ENCODE measurements at regions not wholly inside any gene's neighbourhood (a gene's known extent, or its start where the extent isn't known, plus 50 kb on each side); places are given as distances from the start of the nearest gene placed in this dataset.

DNA sequence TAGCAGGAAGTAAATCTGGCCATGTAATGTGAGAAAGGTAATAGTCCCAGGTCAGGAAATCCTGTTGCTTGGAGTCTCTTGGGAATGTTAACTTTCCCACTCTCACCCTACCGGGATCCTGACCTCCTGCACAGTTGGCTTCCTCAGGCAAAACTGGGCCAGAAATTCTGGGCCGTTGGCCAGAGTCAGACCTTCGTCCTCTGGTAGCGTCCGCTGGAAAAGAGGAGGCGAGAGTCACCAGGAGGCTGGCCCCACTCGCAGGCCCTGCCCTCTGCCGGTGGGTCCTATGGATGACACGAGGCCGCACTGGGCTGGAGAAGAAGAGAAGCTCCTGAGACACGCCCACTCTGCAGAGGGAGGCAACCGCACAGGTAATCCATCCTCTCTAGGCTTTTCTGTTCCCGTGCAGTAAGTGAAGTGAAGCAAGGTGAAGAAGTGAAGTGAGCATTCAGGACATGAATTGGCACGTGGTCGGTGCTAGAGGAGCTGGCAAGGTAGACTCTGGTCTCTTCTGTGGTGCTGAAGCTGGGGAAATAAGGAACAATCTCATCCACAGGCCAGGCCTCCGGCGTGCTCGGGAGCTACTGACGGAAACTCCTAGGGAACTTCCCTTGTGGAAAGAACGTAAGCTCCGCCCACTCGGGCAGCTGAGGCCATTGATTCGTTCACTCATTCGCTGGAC is 182.7 kb upstream of the GLI2 start (continued):
- TF ChIP-seq, protein P1, sequence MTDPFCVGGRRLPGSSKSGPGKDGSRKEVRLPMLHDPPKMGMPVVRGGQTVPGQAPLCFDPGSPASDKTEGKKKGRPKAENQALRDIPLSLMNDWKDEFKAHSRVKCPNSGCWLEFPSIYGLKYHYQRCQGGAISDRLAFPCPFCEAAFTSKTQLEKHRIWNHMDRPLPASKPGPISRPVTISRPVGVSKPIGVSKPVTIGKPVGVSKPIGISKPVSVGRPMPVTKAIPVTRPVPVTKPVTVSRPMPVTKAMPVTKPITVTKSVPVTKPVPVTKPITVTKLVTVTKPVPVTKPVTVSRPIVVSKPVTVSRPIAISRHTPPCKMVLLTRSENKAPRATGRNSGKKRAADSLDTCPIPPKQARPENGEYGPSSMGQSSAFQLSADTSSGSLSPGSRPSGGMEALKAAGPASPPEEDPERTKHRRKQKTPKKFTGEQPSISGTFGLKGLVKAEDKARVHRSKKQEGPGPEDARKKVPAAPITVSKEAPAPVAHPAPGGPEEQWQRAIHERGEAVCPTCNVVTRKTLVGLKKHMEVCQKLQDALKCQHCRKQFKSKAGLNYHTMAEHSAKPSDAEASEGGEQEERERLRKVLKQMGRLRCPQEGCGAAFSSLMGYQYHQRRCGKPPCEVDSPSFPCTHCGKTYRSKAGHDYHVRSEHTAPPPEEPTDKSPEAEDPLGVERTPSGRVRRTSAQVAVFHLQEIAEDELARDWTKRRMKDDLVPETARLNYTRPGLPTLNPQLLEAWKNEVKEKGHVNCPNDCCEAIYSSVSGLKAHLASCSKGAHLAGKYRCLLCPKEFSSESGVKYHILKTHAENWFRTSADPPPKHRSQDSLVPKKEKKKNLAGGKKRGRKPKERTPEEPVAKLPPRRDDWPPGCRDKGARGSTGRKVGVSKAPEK (CRISPR knock-in tag; IDR thresholded peaks at IDR 0.05; ENCODE audit: borderline replicate concordance), result no peak
- no peak; the same call in none of the 2 replicates for TF ChIP-seq ZNF24 (IDR thresholded peaks at IDR 0.05)
- peak; percentile 75 for TF ChIP-seq TEAD3 (CRISPR knock-in tag; optimal IDR thresholded peaks at IDR 0.05; ENCODE audit: borderline replicate concordance)
- TF ChIP-seq, protein P2, sequence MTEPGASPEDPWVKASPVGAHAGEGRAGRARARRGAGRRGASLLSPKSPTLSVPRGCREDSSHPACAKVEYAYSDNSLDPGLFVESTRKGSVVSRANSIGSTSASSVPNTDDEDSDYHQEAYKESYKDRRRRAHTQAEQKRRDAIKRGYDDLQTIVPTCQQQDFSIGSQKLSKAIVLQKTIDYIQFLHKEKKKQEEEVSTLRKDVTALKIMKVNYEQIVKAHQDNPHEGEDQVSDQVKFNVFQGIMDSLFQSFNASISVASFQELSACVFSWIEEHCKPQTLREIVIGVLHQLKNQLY (CRISPR knock-in tag; IDR thresholded peaks at IDR 0.05), result peak; percentile 59; the same call in 1 of the 2 replicates
- TF ChIP-seq ZNF234 (CRISPR knock-in tag; conservative IDR thresholded peaks at IDR 0.05), result no peak
- TF ChIP-seq KDM4B (CRISPR knock-in tag; IDR thresholded peaks at IDR 0.05), result peak; percentile 91
- TF ChIP-seq, protein P3, sequence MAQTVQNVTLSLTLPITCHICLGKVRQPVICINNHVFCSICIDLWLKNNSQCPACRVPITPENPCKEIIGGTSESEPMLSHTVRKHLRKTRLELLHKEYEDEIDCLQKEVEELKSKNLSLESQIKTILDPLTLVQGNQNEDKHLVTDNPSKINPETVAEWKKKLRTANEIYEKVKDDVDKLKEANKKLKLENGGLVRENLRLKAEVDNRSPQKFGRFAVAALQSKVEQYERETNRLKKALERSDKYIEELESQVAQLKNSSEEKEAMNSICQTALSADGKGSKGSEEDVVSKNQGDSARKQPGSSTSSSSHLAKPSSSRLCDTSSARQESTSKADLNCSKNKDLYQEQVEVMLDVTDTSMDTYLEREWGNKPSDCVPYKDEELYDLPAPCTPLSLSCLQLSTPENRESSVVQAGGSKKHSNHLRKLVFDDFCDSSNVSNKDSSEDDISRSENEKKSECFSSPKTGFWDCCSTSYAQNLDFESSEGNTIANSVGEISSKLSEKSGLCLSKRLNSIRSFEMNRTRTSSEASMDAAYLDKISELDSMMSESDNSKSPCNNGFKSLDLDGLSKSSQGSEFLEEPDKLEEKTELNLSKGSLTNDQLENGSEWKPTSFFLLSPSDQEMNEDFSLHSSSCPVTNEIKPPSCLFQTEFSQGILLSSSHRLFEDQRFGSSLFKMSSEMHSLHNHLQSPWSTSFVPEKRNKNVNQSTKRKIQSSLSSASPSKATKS (CRISPR knock-in tag; IDR thresholded peaks at IDR 0.05), result no peak
- 0 out of 2 replicates have a peak, but pooled peaks have one; percentile 52 for TF ChIP-seq NR2C2 (CRISPR knock-in tag; IDR thresholded peaks at IDR 0.05; ENCODE audit: borderline replicate concordance)
- TF ChIP-seq ARNTL (CRISPR knock-in tag; IDR thresholded peaks at IDR 0.05), result peak; percentile 85
- peak; percentile 61; the same call in 1 of the 2 replicates for TF ChIP-seq ZNF563 (CRISPR knock-in tag; IDR thresholded peaks at IDR 0.05)
- peak in 1 of 2 experiments; percentile 50; a peak in 1 of 4 replicates for TF ChIP-seq POLR2A (IDR thresholded peaks at IDR 0.05; ENCODE audit: insufficient read depth in 1 of 2, low read depth in 2 of 2, low read length in 2 of 2)
- TF ChIP-seq MIXL1 (CRISPR knock-in tag; IDR thresholded peaks at IDR 0.05), result peak; percentile 66
- 0 out of 2 replicates have a peak, but pooled peaks have one; percentile 16 for TF ChIP-seq ZBTB7A (CRISPR knock-in tag; IDR thresholded peaks at IDR 0.05)
- TF ChIP-seq, protein P4, sequence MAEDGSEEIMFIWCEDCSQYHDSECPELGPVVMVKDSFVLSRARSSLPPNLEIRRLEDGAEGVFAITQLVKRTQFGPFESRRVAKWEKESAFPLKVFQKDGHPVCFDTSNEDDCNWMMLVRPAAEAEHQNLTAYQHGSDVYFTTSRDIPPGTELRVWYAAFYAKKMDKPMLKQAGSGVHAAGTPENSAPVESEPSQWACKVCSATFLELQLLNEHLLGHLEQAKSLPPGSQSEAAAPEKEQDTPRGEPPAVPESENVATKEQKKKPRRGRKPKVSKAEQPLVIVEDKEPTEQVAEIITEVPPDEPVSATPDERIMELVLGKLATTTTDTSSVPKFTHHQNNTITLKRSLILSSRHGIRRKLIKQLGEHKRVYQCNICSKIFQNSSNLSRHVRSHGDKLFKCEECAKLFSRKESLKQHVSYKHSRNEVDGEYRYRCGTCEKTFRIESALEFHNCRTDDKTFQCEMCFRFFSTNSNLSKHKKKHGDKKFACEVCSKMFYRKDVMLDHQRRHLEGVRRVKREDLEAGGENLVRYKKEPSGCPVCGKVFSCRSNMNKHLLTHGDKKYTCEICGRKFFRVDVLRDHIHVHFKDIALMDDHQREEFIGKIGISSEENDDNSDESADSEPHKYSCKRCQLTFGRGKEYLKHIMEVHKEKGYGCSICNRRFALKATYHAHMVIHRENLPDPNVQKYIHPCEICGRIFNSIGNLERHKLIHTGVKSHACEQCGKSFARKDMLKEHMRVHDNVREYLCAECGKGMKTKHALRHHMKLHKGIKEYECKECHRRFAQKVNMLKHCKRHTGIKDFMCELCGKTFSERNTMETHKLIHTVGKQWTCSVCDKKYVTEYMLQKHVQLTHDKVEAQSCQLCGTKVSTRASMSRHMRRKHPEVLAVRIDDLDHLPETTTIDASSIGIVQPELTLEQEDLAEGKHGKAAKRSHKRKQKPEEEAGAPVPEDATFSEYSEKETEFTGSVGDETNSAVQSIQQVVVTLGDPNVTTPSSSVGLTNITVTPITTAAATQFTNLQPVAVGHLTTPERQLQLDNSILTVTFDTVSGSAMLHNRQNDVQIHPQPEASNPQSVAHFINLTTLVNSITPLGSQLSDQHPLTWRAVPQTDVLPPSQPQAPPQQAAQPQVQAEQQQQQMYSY (CRISPR knock-in tag; IDR thresholded peaks at IDR 0.05), result no peak; the same call in 1 of the 2 replicates
- no peak for TF ChIP-seq ZNF850 (CRISPR knock-in tag; conservative IDR thresholded peaks at IDR 0.05)
- TF ChIP-seq, protein P5, sequence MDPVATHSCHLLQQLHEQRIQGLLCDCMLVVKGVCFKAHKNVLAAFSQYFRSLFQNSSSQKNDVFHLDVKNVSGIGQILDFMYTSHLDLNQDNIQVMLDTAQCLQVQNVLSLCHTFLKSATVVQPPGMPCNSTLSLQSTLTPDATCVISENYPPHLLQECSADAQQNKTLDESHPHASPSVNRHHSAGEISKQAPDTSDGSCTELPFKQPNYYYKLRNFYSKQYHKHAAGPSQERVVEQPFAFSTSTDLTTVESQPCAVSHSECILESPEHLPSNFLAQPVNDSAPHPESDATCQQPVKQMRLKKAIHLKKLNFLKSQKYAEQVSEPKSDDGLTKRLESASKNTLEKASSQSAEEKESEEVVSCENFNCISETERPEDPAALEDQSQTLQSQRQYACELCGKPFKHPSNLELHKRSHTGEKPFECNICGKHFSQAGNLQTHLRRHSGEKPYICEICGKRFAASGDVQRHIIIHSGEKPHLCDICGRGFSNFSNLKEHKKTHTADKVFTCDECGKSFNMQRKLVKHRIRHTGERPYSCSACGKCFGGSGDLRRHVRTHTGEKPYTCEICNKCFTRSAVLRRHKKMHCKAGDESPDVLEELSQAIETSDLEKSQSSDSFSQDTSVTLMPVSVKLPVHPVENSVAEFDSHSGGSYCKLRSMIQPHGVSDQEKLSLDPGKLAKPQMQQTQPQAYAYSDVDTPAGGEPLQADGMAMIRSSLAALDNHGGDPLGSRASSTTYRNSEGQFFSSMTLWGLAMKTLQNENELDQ (CRISPR knock-in tag; IDR thresholded peaks at IDR 0.05; ENCODE audit: borderline replicate concordance), result peak; percentile 38; the same call in 1 of the 2 replicates
- no peak for TF ChIP-seq EHMT2 (IDR thresholded peaks at IDR 0.05; ENCODE audit: borderline replicate concordance, low read depth, low read length)
